Liver (tissue), 2 donors: ENCODE measurements at regions not wholly inside any gene's neighbourhood (a gene's known extent, or its start where the extent isn't known, plus 50 kb on each side); places are given as distances from the start of the nearest gene placed in this dataset.

Experiments
- TF ChIP-seq, protein P1 (sequence below): fragments of 150-350 bp; IDR thresholded peaks from 2 replicates; pipeline ENCODE4 v1.5.1; 2017; ENCODE audit warnings: improper control_type of control experiment, low read depth, low read length; ENCODE audit not compliant: missing input control
- TF ChIP-seq, protein P2 (sequence below): IDR thresholded peaks from 2 replicates; pipeline ENCODE4 v1.6.1; 2016; ENCODE audit warnings: antibody characterized with exemption
- donor health status: healthy.

DNA sequence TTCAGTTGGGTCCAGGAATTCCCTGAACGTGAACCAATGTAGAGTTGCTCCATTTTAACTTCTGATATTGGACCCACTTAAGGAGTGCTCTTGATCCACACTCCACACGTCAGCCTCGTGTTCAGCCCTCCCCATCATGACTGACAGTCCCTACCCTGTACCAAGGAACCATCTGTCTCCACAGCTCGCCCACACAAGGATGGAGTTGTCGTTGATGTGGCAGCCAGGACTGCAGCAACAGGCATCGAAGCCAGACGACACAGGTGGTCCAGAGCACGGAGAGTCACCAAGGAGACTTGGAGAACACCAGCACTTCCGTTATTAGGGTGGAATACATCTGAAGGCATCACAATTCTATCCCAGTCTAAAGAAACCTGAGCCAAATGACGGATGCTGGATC lies 472.1 kb upstream of the NR3C2 start:
- TF ChIP-seq, protein P1, sequence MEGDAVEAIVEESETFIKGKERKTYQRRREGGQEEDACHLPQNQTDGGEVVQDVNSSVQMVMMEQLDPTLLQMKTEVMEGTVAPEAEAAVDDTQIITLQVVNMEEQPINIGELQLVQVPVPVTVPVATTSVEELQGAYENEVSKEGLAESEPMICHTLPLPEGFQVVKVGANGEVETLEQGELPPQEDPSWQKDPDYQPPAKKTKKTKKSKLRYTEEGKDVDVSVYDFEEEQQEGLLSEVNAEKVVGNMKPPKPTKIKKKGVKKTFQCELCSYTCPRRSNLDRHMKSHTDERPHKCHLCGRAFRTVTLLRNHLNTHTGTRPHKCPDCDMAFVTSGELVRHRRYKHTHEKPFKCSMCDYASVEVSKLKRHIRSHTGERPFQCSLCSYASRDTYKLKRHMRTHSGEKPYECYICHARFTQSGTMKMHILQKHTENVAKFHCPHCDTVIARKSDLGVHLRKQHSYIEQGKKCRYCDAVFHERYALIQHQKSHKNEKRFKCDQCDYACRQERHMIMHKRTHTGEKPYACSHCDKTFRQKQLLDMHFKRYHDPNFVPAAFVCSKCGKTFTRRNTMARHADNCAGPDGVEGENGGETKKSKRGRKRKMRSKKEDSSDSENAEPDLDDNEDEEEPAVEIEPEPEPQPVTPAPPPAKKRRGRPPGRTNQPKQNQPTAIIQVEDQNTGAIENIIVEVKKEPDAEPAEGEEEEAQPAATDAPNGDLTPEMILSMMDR: no peak
- TF ChIP-seq, protein P2, sequence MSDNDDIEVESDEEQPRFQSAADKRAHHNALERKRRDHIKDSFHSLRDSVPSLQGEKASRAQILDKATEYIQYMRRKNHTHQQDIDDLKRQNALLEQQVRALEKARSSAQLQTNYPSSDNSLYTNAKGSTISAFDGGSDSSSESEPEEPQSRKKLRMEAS: no peak
